NB4 (cell line): ENCODE measurements at regions not wholly inside any gene's neighbourhood (a gene's known extent, or its start where the extent isn't known, plus 50 kb on each side); places are given as distances from the start of the nearest gene placed in this dataset.

Source experiments
- CTCF ChIP-seq: IDR thresholded peaks from one replicate; pipeline ENCODE4 v1.5.1; 2012; ENCODE audit warnings: low read depth, low read length
- MAX ChIP-seq: IDR thresholded peaks from 2 replicates; pipeline ENCODE4 v1.6.1; 2011; ENCODE audit warnings: low read depth, low read length
- MYC ChIP-seq: IDR thresholded peaks from 2 replicates; pipeline ENCODE4 v1.6.1; 2011; ENCODE audit warnings: low read depth, low read length
- POLR2A ChIP-seq: IDR thresholded peaks from 2 replicates; pipeline ENCODE4 v1.6.1; 2011; ENCODE audit warnings: mild to moderate bottlenecking; ENCODE audit not compliant: insufficient read length; ENCODE audit errors: extremely low read depth

GRCh38 chr21:15149600-15150224 is 84.9 kb upstream of the NRIP1 start:
- TF ChIP-seq CTCF (no peak), POLR2A (no peak), MAX (no peak), MYC (no peak)
